ENCODE measurements at regions not wholly inside any gene's neighbourhood (a gene's known extent, or its start where the extent isn't known, plus 50 kb on each side); places are given as distances from the start of the nearest gene placed in this dataset.

- TF ChIP-seq FOXP2 (optimal IDR thresholded peaks at IDR 0.05; ENCODE audit: borderline replicate concordance, extremely low read depth, extremely low read length, insufficient read depth) (no peak), TAF1 (IDR thresholded peaks at IDR 0.05; ENCODE audit: borderline replicate concordance, insufficient read depth, low read length) (no peak)
These were observed 67.6 kb upstream of the SPAG17 start for GRCh38 chr1:118252624-118253023.

- no peak; a peak in 1 of 4 replicates for TF ChIP-seq REST (IDR thresholded peaks at IDR 0.05; ENCODE audit: insufficient read depth in 1 of 2, low read depth in 2 of 2, low read length in 2 of 2)
- TF ChIP-seq FOXP2 (optimal IDR thresholded peaks at IDR 0.05; ENCODE audit: borderline replicate concordance, extremely low read depth, extremely low read length, insufficient read depth), result no peak
- no peak for TF ChIP-seq POLR2AphosphoS5 (IDR thresholded peaks at IDR 0.05; ENCODE audit: low read depth, low read length)
- TF ChIP-seq TAF1 (IDR thresholded peaks at IDR 0.05; ENCODE audit: borderline replicate concordance, insufficient read depth, low read length), result no peak
- TF ChIP-seq SIN3A (IDR thresholded peaks at IDR 0.05; ENCODE audit: borderline replicate concordance, insufficient read depth, low read length), result no peak
These were observed 65.2 kb upstream of the SPAG17 start for GRCh38 chr1:118250232-118250631.

DNA sequence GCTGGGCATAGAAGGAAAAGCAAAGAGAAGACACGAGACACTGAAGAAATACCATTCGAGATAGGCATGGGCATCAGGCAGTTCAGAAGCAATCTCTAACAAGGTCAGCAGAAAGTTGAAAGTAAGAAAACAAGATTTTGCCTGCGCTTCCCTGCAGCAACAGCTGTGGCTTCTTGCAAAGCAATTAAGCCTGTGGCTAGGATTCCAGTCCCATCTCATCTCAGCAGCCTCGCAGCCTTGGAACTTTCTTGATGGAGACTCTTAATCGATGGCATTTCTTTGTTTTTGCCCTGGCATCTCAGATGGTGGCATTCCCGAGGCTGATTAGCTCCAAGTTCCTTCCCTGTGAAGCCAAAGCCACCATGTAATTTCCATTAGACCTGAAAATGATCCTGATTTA lies 64.6 kb upstream of the SPAG17 start:
- no peak for TF ChIP-seq FOXP2 (optimal IDR thresholded peaks at IDR 0.05; ENCODE audit: borderline replicate concordance, extremely low read depth, extremely low read length, insufficient read depth)
- no peak for TF ChIP-seq TAF1 (IDR thresholded peaks at IDR 0.05; ENCODE audit: borderline replicate concordance, insufficient read depth, low read length)
- TF ChIP-seq SIN3A (IDR thresholded peaks at IDR 0.05; ENCODE audit: borderline replicate concordance, insufficient read depth, low read length), result no peak
- TF ChIP-seq POLR2AphosphoS5 (IDR thresholded peaks at IDR 0.05; ENCODE audit: low read depth, low read length), result no peak
- TF ChIP-seq REST (IDR thresholded peaks at IDR 0.05; ENCODE audit: insufficient read depth in 1 of 2, low read depth in 2 of 2, low read length in 2 of 2), result no peak

DNA sequence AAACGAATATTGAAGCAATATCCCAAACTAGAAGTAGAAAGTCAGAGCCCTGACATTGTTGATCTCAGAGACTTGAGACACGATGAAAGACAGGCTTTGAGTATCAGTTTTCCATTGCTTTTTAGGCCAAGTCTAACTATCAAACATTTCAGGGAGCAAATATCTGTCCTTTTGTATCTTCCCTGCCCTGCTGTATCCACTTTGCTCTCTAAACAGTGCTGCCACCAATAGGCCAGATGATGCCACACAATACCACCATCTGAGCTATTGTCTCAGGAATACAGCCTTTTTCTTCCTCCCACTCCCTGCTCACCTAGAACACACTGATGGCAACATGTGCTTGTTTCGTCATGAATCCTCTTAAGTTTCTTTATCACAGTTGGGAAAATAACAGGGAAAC lies 62.6 kb upstream of the SPAG17 start:
- TF ChIP-seq POLR2AphosphoS5 (IDR thresholded peaks at IDR 0.05; ENCODE audit: low read depth, low read length) (no peak), SIN3A (IDR thresholded peaks at IDR 0.05; ENCODE audit: borderline replicate concordance, insufficient read depth, low read length) (no peak), REST (IDR thresholded peaks at IDR 0.05; ENCODE audit: insufficient read depth in 1 of 2, low read depth in 2 of 2, low read length in 2 of 2) (no peak), TAF1 (IDR thresholded peaks at IDR 0.05; ENCODE audit: borderline replicate concordance, insufficient read depth, low read length) (no peak), FOXP2 (optimal IDR thresholded peaks at IDR 0.05; ENCODE audit: borderline replicate concordance, extremely low read depth, extremely low read length, insufficient read depth) (no peak)

DNA sequence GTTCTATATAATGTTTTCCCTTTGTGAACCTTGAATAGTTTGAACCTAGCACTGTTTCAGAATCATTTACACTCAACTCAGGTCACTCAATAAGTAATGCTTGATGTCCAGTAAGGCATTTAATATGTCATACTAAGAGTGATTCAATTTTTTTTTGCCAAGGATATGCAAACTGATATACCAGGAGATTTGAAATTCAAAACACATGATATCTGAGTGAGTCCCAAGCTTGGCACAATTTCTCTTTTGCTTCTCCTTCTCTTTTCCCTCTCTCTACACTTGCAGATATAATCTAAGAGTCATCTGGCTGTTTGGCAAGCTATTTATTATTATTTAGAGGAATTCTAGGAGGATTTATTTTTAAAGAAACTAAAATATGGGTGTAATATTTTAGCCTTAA lies 61.6 kb upstream of the SPAG17 start:
- TF ChIP-seq POLR2AphosphoS5 (IDR thresholded peaks at IDR 0.05; ENCODE audit: low read depth, low read length) (no peak), FOXP2 (optimal IDR thresholded peaks at IDR 0.05; ENCODE audit: borderline replicate concordance, extremely low read depth, extremely low read length, insufficient read depth) (no peak)

GRCh38 chr1:118244194-118244593 lies 59.2 kb upstream of the SPAG17 start:
- TF ChIP-seq REST (IDR thresholded peaks at IDR 0.05; ENCODE audit: insufficient read depth in 1 of 2, low read depth in 2 of 2, low read length in 2 of 2), result no peak
- TF ChIP-seq SIN3A (IDR thresholded peaks at IDR 0.05; ENCODE audit: borderline replicate concordance, insufficient read depth, low read length), result no peak
- TF ChIP-seq FOXP2 (optimal IDR thresholded peaks at IDR 0.05; ENCODE audit: borderline replicate concordance, extremely low read depth, extremely low read length, insufficient read depth), result no peak
- TF ChIP-seq POLR2AphosphoS5 (IDR thresholded peaks at IDR 0.05; ENCODE audit: low read depth, low read length), result no peak
- TF ChIP-seq TAF1 (IDR thresholded peaks at IDR 0.05; ENCODE audit: borderline replicate concordance, insufficient read depth, low read length), result no peak
